Skeletal muscle satellite cell (primary cell): ENCODE measurements at regions not wholly inside any gene's neighbourhood (a gene's known extent, or its start where the extent isn't known, plus 50 kb on each side); places are given as distances from the start of the nearest gene placed in this dataset.

Source experiments
- H3K27me3 ChIP-seq: 2 replicates; pipeline ENCODE4 v1.7.0; 2013; ENCODE audit warnings: low read length; ENCODE audit not compliant: control insufficient read depth, insufficient read depth
- H3K36me3 ChIP-seq: 2 replicates; pipeline ENCODE4 v1.7.0; 2013; ENCODE audit warnings: mild to moderate bottlenecking, control low read depth, low read length; ENCODE audit not compliant: insufficient read depth
- H3K4me1 ChIP-seq: 2 replicates; pipeline ENCODE4 v1.7.0; 2013; ENCODE audit warnings: low read length; ENCODE audit not compliant: control insufficient read depth, insufficient read depth
- H3K4me2 ChIP-seq: 2 replicates; pipeline ENCODE4 v1.7.0; 2013; ENCODE audit warnings: mild to moderate bottlenecking, low read length
- H3K4me3 ChIP-seq: 2 replicates; pipeline ENCODE4 v1.7.0; 2013; ENCODE audit warnings: low read length
- H3K9ac ChIP-seq: 2 replicates; pipeline ENCODE4 v1.7.0; 2013; ENCODE audit warnings: mild to moderate bottlenecking, low read depth, low read length, moderate library complexity
- H3K9me3 ChIP-seq: replicated peaks from 2 replicates; pipeline ENCODE4 v1.7.0; 2013; ENCODE audit warnings: mild to moderate bottlenecking, control low read depth, low read length

- H3K4me3 ChIP-seq = no peak overlapping the region
- no peaks in the 10 kb centered on the region for H3K36me3 ChIP-seq
- no peaks in the 10 kb centered on the region for H3K27me3 ChIP-seq
- H3K9ac ChIP-seq = no peak overlapping the region
- H3K4me2 ChIP-seq = no peak overlapping the region
- H3K4me1 ChIP-seq = peaks cover 7% of the 10 kb centered on the region
- H3K9me3 ChIP-seq = no peaks in the 10 kb centered on the region
Measured at GRCh38 chr13:40127925-40128324, 472.5 kb downstream of the COG6 start.

GRCh38 chr13:40129467-40129866 is 474.0 kb downstream of the COG6 start:
- Histone ChIP-seq H3K4me2 (no peak overlapping the region), H3K4me1 (peaks cover 16% of the 10 kb centered on the region), H3K9me3 (no peaks in the 10 kb centered on the region), H3K27me3 (no peaks in the 10 kb centered on the region), H3K4me3 (no peak overlapping the region), H3K9ac (no peak overlapping the region), H3K36me3 (no peaks in the 10 kb centered on the region)

GRCh38 chr13:40130871-40131636 is 475.6 kb downstream of the COG6 start:
- no peaks in the 10 kb centered on the region for H3K9me3 ChIP-seq
- H3K4me1 ChIP-seq = peaks cover 16% of the 10 kb centered on the region
- no peaks in the 10 kb centered on the region for H3K27me3 ChIP-seq
- no peak overlapping the region for H3K4me2 ChIP-seq
- no peak overlapping the region for H3K9ac ChIP-seq
- H3K36me3 ChIP-seq = no peaks in the 10 kb centered on the region
- no peak overlapping the region for H3K4me3 ChIP-seq

- H3K9me3 ChIP-seq = no peaks in the 10 kb centered on the region
- H3K4me1 ChIP-seq = peaks cover 16% of the 10 kb centered on the region
- H3K4me3 ChIP-seq = no peak overlapping the region
- no peaks in the 10 kb centered on the region for H3K27me3 ChIP-seq
- H3K36me3 ChIP-seq = no peaks in the 10 kb centered on the region
- no peak overlapping the region for H3K9ac ChIP-seq
- no peak overlapping the region for H3K4me2 ChIP-seq
Measured at GRCh38 chr13:40132249-40132648, 476.8 kb downstream of the COG6 start.

- no peaks in the 10 kb centered on the region for H3K27me3 ChIP-seq
- peaks cover 30% of the 10 kb centered on the region for H3K4me1 ChIP-seq
- H3K9me3 ChIP-seq = no peaks in the 10 kb centered on the region
- no peaks in the 10 kb centered on the region for H3K36me3 ChIP-seq
- H3K9ac ChIP-seq = no peak overlapping the region
- H3K4me2 ChIP-seq = no peak overlapping the region
- H3K4me3 ChIP-seq = no peak overlapping the region
Measured at GRCh38 chr13:40136896-40137295, 481.4 kb downstream of the COG6 start.

GRCh38 chr13:40137400-40137799 is 481.9 kb downstream of the COG6 start:
- Histone ChIP-seq H3K4me2 (peak overlapping the region; percentile 1), H3K27me3 (no peaks in the 10 kb centered on the region), H3K4me1 (peaks cover 30% of the 10 kb centered on the region), H3K36me3 (no peaks in the 10 kb centered on the region), H3K9ac (no peak overlapping the region), H3K9me3 (no peaks in the 10 kb centered on the region), H3K4me3 (no peak overlapping the region)

- Histone ChIP-seq H3K4me3 (no peak overlapping the region), H3K27me3 (no peaks in the 10 kb centered on the region), H3K4me2 (peak overlapping the region; percentile 32), H3K9me3 (no peaks in the 10 kb centered on the region), H3K9ac (peak overlapping the region; percentile 38), H3K36me3 (no peaks in the 10 kb centered on the region), H3K4me1 (peaks cover 22% of the 10 kb centered on the region)
Measured at GRCh38 chr13:40139896-40140520, 484.5 kb downstream of the COG6 start.

- Histone ChIP-seq H3K4me2 (no peak overlapping the region), H3K9me3 (no peaks in the 10 kb centered on the region), H3K4me3 (no peak overlapping the region)
Measured at GRCh38 chr13:40141859-40142555, 486.5 kb downstream of the COG6 start.

GRCh38 chr13:40143106-40143505 is 487.6 kb downstream of the COG6 start:
- no peaks in the 10 kb centered on the region for H3K27me3 ChIP-seq
- H3K4me2 ChIP-seq = no peak overlapping the region
- no peaks in the 10 kb centered on the region for H3K9me3 ChIP-seq
- H3K4me1 ChIP-seq = peaks cover 10% of the 10 kb centered on the region
- H3K36me3 ChIP-seq = no peaks in the 10 kb centered on the region
- H3K9ac ChIP-seq = no peak overlapping the region
- no peak overlapping the region for H3K4me3 ChIP-seq

More at GRCh38 chr13:40141859-40142555, 486.5 kb downstream of the COG6 start:
- Histone ChIP-seq H3K27me3 (no peaks in the 10 kb centered on the region), H3K4me1 (peaks cover 20% of the 10 kb centered on the region), H3K9ac (no peak overlapping the region), H3K36me3 (no peaks in the 10 kb centered on the region)

GRCh38 chr13:40143559-40143958 is 488.1 kb downstream of the COG6 start:
- no peaks in the 10 kb centered on the region for H3K9me3 ChIP-seq
- H3K9ac ChIP-seq = no peak overlapping the region
- no peak overlapping the region for H3K4me2 ChIP-seq
- H3K4me1 ChIP-seq = peaks cover 10% of the 10 kb centered on the region
- H3K4me3 ChIP-seq = no peak overlapping the region
- no peaks in the 10 kb centered on the region for H3K27me3 ChIP-seq
- H3K36me3 ChIP-seq = no peaks in the 10 kb centered on the region

GRCh38 chr13:40145139-40145538 is 489.7 kb downstream of the COG6 start:
- no peaks in the 10 kb centered on the region for H3K27me3 ChIP-seq
- peaks cover 18% of the 10 kb centered on the region for H3K4me1 ChIP-seq
- no peak overlapping the region for H3K4me3 ChIP-seq
- no peak overlapping the region for H3K4me2 ChIP-seq
- H3K9ac ChIP-seq = no peak overlapping the region
- no peaks in the 10 kb centered on the region for H3K9me3 ChIP-seq
- no peaks in the 10 kb centered on the region for H3K36me3 ChIP-seq
